GM23338 (cell line): ENCODE measurements at regions not wholly inside any gene's neighbourhood (a gene's known extent, or its start where the extent isn't known, plus 50 kb on each side); places are given as distances from the start of the nearest gene placed in this dataset.

Source experiments
- ATAC-seq: fragments of 200-7000 bp; cut with Tn5 transposase; 3 replicates; pipeline ENCODE4 v1.9.1; 2020
- DNase-seq: peaks from one replicate; pipeline ENCODE4 v3.0.0-alpha.2; 2015; ENCODE audit warnings: low spot score
- H2AFZ ChIP-seq: fragments of 200-600 bp; sonication (generic); 2 replicates; pipeline ENCODE4 v1.8.0; 2016; ENCODE audit warnings: antibody characterized with exemption, mild to moderate bottlenecking, moderate library complexity
- H3F3A ChIP-seq: fragments of 200-600 bp; sonication (generic); replicated peaks from 2 replicates; pipeline ENCODE4 v1.8.0; 2017; ENCODE audit warnings: antibody characterized with exemption, mixed run types, low read depth
- H3K27ac ChIP-seq: fragments of 200-600 bp; sonication (generic); 2 replicates; pipeline ENCODE4 v1.6.1; 2016; ENCODE audit warnings: low read depth
- H3K27me3 ChIP-seq: fragments of 200-600 bp; sonication (generic); 2 replicates; pipeline ENCODE4 v1.8.0; 2016; ENCODE audit warnings: mild to moderate bottlenecking, mixed run types, moderate library complexity; ENCODE audit not compliant: insufficient read depth
- H3K36me3 ChIP-seq: fragments of 200-600 bp; sonication (generic); 2 replicates; pipeline ENCODE4 v1.8.0; 2016; ENCODE audit warnings: mild to moderate bottlenecking; ENCODE audit not compliant: insufficient read depth
- H3K4me1 ChIP-seq: fragments of 200-600 bp; sonication (generic); 2 replicates; pipeline ENCODE4 v1.8.0; 2016; ENCODE audit warnings: mild to moderate bottlenecking, moderate library complexity; ENCODE audit not compliant: insufficient read depth
- H3K4me2 ChIP-seq: fragments of 200-600 bp; sonication (generic); 2 replicates; pipeline ENCODE4 v1.7.1; 2017; ENCODE audit warnings: mixed run types
- H3K4me3 ChIP-seq: fragments of 200-600 bp; sonication (generic); 2 replicates; pipeline ENCODE4 v1.6.1; 2016; ENCODE audit warnings: mixed run types
- H3K79me2 ChIP-seq: fragments of 200-600 bp; sonication (generic); replicated peaks from 2 replicates; pipeline ENCODE4 v1.8.0; 2017; ENCODE audit warnings: mild to moderate bottlenecking; ENCODE audit not compliant: insufficient read depth
- H3K9me2 ChIP-seq: fragments of 200-600 bp; sonication (generic); 2 replicates; pipeline ENCODE4 v1.8.0; 2017; ENCODE audit not compliant: insufficient read depth
- H4K20me1 ChIP-seq: fragments of 200-600 bp; sonication (generic); replicated peaks from 2 replicates; pipeline ENCODE4 v1.8.0; 2017; ENCODE audit warnings: mild to moderate bottlenecking; ENCODE audit not compliant: insufficient read depth
- H3K27ac Mint-ChIP-seq: 2 replicates; pipeline ENCODE4 v1.8.0; 2020; ENCODE audit warnings: inconsistent platforms, mild to moderate bottlenecking, moderate library complexity, mixed read lengths
- H3K27me3 Mint-ChIP-seq: 3 replicates; pipeline ENCODE4 v1.8.0; 2022; ENCODE audit warnings: low read depth, mild to moderate bottlenecking, moderate library complexity, mixed read lengths, inconsistent platforms; ENCODE audit not compliant: insufficient read depth, poor library complexity
- H3K36me3 Mint-ChIP-seq: 3 replicates; pipeline ENCODE4 v1.8.0; 2021; ENCODE audit warnings: low read depth, mild to moderate bottlenecking, inconsistent platforms, moderate library complexity, mixed read lengths
- H3K4me1 Mint-ChIP-seq: 3 replicates; pipeline ENCODE4 v1.8.0; 2020; ENCODE audit warnings: mild to moderate bottlenecking, inconsistent platforms, mixed read lengths
- H3K4me3 Mint-ChIP-seq: 3 replicates; pipeline ENCODE4 v1.8.0; 2021; ENCODE audit warnings: moderate library complexity, mild to moderate bottlenecking, inconsistent platforms, mixed read lengths
- H3K9me3 Mint-ChIP-seq: 3 replicates; pipeline ENCODE4 v1.8.0; 2020; ENCODE audit warnings: moderate library complexity, mild to moderate bottlenecking, inconsistent platforms, mixed read lengths
- CREB1 ChIP-seq: fragments of 250-450 bp; sonication (Bioruptor Pico); IDR thresholded peaks from 2 replicates; pipeline ENCODE4 v1.5.0; 2020; ENCODE audit warnings: low read depth, mild to moderate bottlenecking, moderate library complexity
- EZH2phosphoT487 ChIP-seq: fragments of 200-600 bp; sonication (generic); IDR thresholded peaks from one replicate; pipeline ENCODE4 v1.8.1; 2018; ENCODE audit warnings: antibody characterized with exemption; ENCODE audit not compliant: unreplicated experiment
- JUNB ChIP-seq: IDR thresholded peaks from one replicate; pipeline ENCODE4 v1.6.1; 2016; ENCODE audit warnings: antibody characterized with exemption; ENCODE audit not compliant: unreplicated experiment
- POLR2AphosphoS5 ChIP-seq: IDR thresholded peaks from 2 replicates; pipeline ENCODE4 v1.6.1; 2016; ENCODE audit warnings: antibody characterized with exemption, low read depth
- STAT1 ChIP-seq: IDR thresholded peaks from one replicate; pipeline ENCODE4 v1.6.1; 2016; ENCODE audit warnings: antibody characterized with exemption; ENCODE audit not compliant: unreplicated experiment
- ZNF114 ChIP-seq: fragments of 250-450 bp; sonication (Bioruptor Pico); IDR thresholded peaks from 2 replicates; pipeline ENCODE4 v1.5.0; 2020; ENCODE audit warnings: mild to moderate bottlenecking, moderate library complexity
- TF ChIP-seq, protein P1 (sequence below): IDR thresholded peaks from 2 replicates; pipeline ENCODE4 v1.6.1; 2016; ENCODE audit warnings: antibody characterized with exemption
- TF ChIP-seq, protein P2 (sequence below), 2 experiments: fragments of 200-600 bp in 1 of 2; sonication (generic) in 1 of 2; conservative IDR thresholded peaks; 2 replicates each; pipeline versions ENCODE4 v1.5.1 to v1.6.1; 2016 to 2017; ENCODE audit warnings: antibody characterized with exemption in 2 of 2, low read depth in 2 of 2, mild to moderate bottlenecking in 2 of 2, moderate library complexity in 1 of 2
- TF ChIP-seq, protein P3 (sequence below): fragments of 250-450 bp; sonication (Bioruptor Pico); IDR thresholded peaks from 2 replicates; pipeline ENCODE4 v1.5.0; 2020; ENCODE audit warnings: mild to moderate bottlenecking, moderate library complexity

DNA sequence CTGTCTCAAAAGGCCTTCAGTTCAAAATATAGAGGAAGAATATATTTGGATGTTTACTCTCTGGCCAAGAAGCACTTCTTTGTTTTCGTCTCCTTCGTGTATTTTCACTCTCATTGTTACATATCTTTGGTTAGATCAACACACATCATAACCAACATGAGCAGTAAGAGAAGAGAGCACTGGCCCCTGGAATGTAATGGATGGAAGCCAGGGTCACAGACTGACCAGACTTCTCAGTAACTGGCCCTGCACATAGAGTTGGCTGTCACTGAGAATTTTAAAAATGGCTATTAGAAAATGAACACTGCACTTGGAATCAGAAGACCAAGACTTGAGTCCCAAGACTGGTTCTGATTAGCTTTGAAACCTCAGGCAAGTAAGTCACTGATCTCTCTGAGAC is 215.9 kb upstream of the RRP15 start:
- H3K27ac ChIP-seq = no peak overlapping the region
- H3K27me3 Mint-ChIP-seq = no peaks in the 10 kb centered on the region
- DNase-seq = no peak
- no peaks in the 10 kb centered on the region for H3K36me3 ChIP-seq
- ATAC-seq = no peak
- H3K4me3 Mint-ChIP-seq = no peak overlapping the region
- H4K20me1 ChIP-seq = no peaks in the 10 kb centered on the region
- no peak overlapping the region for H3K27ac Mint-ChIP-seq
- H3K9me2 ChIP-seq = no peaks in the 10 kb centered on the region
- H3K4me1 ChIP-seq = no peaks in the 10 kb centered on the region
- TF ChIP-seq, protein P1, sequence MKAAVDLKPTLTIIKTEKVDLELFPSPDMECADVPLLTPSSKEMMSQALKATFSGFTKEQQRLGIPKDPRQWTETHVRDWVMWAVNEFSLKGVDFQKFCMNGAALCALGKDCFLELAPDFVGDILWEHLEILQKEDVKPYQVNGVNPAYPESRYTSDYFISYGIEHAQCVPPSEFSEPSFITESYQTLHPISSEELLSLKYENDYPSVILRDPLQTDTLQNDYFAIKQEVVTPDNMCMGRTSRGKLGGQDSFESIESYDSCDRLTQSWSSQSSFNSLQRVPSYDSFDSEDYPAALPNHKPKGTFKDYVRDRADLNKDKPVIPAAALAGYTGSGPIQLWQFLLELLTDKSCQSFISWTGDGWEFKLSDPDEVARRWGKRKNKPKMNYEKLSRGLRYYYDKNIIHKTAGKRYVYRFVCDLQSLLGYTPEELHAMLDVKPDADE = no peak
- TF ChIP-seq ZNF114 = no peak
- no peak for TF ChIP-seq JUNB
- TF ChIP-seq, protein P2, sequence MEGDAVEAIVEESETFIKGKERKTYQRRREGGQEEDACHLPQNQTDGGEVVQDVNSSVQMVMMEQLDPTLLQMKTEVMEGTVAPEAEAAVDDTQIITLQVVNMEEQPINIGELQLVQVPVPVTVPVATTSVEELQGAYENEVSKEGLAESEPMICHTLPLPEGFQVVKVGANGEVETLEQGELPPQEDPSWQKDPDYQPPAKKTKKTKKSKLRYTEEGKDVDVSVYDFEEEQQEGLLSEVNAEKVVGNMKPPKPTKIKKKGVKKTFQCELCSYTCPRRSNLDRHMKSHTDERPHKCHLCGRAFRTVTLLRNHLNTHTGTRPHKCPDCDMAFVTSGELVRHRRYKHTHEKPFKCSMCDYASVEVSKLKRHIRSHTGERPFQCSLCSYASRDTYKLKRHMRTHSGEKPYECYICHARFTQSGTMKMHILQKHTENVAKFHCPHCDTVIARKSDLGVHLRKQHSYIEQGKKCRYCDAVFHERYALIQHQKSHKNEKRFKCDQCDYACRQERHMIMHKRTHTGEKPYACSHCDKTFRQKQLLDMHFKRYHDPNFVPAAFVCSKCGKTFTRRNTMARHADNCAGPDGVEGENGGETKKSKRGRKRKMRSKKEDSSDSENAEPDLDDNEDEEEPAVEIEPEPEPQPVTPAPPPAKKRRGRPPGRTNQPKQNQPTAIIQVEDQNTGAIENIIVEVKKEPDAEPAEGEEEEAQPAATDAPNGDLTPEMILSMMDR (conservative IDR thresholded peaks at IDR 0.05; ENCODE audit: low read depth in 2 of 2) = no peak
- TF ChIP-seq CREB1 (CRISPR knock-in tag) = no peak
- TF ChIP-seq, protein P3, sequence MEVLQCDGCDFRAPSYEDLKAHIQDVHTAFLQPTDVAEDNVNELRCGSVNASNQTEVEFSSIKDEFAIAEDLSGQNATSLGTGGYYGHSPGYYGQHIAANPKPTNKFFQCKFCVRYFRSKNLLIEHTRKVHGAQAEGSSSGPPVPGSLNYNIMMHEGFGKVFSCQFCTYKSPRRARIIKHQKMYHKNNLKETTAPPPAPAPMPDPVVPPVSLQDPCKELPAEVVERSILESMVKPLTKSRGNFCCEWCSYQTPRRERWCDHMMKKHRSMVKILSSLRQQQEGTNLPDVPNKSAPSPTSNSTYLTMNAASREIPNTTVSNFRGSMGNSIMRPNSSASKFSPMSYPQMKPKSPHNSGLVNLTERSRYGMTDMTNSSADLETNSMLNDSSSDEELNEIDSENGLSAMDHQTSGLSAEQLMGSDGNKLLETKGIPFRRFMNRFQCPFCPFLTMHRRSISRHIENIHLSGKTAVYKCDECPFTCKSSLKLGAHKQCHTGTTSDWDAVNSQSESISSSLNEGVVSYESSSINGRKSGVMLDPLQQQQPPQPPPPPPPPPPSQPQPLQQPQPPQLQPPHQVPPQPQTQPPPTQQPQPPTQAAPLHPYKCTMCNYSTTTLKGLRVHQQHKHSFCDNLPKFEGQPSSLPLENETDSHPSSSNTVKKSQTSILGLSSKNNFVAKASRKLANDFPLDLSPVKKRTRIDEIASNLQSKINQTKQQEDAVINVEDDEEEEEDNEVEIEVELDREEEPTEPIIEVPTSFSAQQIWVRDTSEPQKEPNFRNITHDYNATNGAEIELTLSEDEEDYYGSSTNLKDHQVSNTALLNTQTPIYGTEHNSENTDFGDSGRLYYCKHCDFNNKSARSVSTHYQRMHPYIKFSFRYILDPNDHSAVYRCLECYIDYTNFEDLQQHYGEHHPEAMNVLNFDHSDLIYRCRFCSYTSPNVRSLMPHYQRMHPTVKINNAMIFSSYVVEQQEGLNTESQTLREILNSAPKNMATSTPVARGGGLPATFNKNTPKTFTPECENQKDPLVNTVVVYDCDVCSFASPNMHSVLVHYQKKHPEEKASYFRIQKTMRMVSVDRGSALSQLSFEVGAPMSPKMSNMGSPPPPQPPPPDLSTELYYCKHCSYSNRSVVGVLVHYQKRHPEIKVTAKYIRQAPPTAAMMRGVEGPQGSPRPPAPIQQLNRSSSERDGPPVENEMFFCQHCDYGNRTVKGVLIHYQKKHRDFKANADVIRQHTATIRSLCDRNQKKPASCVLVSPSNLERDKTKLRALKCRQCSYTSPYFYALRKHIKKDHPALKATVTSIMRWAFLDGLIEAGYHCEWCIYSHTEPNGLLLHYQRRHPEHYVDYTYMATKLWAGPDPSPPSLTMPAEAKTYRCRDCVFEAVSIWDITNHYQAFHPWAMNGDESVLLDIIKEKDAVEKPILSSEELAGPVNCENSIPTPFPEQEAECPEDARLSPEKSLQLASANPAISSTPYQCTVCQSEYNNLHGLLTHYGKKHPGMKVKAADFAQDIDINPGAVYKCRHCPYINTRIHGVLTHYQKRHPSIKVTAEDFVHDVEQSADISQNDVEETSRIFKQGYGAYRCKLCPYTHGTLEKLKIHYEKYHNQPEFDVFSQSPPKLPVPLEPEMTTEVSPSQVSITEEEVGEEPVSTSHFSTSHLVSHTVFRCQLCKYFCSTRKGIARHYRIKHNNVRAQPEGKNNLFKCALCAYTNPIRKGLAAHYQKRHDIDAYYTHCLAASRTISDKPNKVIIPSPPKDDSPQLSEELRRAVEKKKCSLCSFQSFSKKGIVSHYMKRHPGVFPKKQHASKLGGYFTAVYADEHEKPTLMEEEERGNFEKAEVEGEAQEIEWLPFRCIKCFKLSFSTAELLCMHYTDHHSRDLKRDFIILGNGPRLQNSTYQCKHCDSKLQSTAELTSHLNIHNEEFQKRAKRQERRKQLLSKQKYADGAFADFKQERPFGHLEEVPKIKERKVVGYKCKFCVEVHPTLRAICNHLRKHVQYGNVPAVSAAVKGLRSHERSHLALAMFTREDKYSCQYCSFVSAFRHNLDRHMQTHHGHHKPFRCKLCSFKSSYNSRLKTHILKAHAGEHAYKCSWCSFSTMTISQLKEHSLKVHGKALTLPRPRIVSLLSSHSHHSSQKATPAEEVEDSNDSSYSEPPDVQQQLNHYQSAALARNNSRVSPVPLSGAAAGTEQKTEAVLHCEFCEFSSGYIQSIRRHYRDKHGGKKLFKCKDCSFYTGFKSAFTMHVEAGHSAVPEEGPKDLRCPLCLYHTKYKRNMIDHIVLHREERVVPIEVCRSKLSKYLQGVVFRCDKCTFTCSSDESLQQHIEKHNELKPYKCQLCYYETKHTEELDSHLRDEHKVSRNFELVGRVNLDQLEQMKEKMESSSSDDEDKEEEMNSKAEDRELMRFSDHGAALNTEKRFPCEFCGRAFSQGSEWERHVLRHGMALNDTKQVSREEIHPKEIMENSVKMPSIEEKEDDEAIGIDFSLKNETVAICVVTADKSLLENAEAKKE (CRISPR knock-in tag) = no peak
- TF ChIP-seq EZH2phosphoT487 = no peak
- no peak for TF ChIP-seq STAT1
- TF ChIP-seq POLR2AphosphoS5 = no peak
- H2AFZ ChIP-seq = no peak overlapping the region; the same call in 1 of the 2 replicates
- H3K27me3 ChIP-seq = no peaks in the 10 kb centered on the region
- no peaks in the 10 kb centered on the region; the same call in 2 of the 3 replicates for H3K4me1 Mint-ChIP-seq
- no peak overlapping the region for H3K4me2 ChIP-seq
- no peak overlapping the region for H3K4me3 ChIP-seq
- H3K36me3 Mint-ChIP-seq = no peaks in the 10 kb centered on the region
- no peaks in the 10 kb centered on the region for H3K9me3 Mint-ChIP-seq
- no peaks in the 10 kb centered on the region for H3K79me2 ChIP-seq
- no peaks in the 10 kb centered on the region for H3F3A ChIP-seq
